NOMO-1 (cell line): ENCODE measurements at regions not wholly inside any gene's neighbourhood (a gene's known extent, or its start where the extent isn't known, plus 50 kb on each side); places are given as distances from the start of the nearest gene placed in this dataset.

ENCODE experiments used
- DNase-seq, 2 experiments: peaks; one replicate each; lab custom pipeline; 2025; ENCODE audit not compliant: unreplicated experiment in 2 of 2; lab: John Stamatoyannopoulos, UW

DNA sequence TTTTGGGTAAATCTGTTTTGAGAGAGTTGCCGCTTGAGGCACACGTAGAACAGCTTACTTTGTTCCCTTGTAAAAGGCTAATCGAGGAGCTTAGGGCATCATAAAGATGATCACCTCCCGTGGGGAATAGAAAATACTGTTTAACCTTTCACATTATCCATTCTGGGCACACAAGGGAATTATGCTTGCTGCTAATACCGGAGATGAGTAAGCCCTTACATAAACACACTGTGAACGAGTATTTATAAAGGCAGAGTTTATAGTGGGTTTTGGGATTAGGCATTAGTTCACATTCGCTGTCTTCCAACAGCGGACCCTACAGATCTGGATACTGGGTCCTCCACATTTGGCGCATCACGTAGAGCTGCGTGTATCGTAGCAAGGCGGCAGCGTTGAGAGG, 51.2 kb upstream of the CNTNAP4 start:
- DNase-seq = no peak

DNA sequence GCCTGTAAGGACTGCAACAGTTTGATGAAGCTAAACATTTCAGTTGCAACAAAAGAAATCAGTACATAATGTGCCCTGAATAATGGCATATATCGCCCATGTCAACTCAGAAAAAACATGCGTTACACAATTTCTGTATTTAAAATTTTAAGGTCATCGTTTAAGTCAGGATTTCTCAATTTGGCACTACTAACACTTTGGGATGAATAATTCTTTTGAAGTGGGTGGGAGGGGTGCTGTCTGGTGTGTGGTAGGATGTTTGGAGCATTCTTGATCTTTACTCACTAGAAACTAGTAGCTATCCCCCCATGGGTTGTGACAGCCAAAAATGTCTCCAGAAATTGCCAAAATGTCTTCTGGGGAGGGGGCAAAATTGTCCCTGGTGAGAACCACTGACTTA, 50.7 kb upstream of the CNTNAP4 start:
- no peak for DNase-seq
